ENCODE measurements at regions not wholly inside any gene's neighbourhood (a gene's known extent, or its start where the extent isn't known, plus 50 kb on each side); places are given as distances from the start of the nearest gene placed in this dataset.
"Not testable (repeated sequence)": the region's sequence is repeated elsewhere in the genome, so short reads cannot be mapped to it uniquely, and the experiment has no call there.

- TF ChIP-seq CTCF (IDR thresholded peaks at IDR 0.05; ENCODE audit: borderline replicate concordance, insufficient read depth, low read depth, low read length), result no peak
- H3K4me3 ChIP-seq (ENCODE audit: low read depth, low read length), result no peak overlapping the region
Measured at GRCh38 chr3:95237783-95238182, 1174.9 kb downstream of the NSUN3 start.

- H3K4me3 ChIP-seq (ENCODE audit: low read depth, low read length), result no peak overlapping the region
- no peak for TF ChIP-seq CTCF (IDR thresholded peaks at IDR 0.05; ENCODE audit: borderline replicate concordance, insufficient read depth, low read depth, low read length)
Measured at GRCh38 chr3:95240395-95240794, 1177.5 kb downstream of the NSUN3 start.

GRCh38 chr3:95241256-95241655, 1178.4 kb downstream of the NSUN3 start:
- not testable (repeated sequence) for H3K4me3 ChIP-seq (ENCODE audit: low read depth, low read length)

GRCh38 chr3:95246413-95246812, 1183.6 kb downstream of the NSUN3 start:
- no peak for TF ChIP-seq CTCF (IDR thresholded peaks at IDR 0.05; ENCODE audit: borderline replicate concordance, insufficient read depth, low read depth, low read length)
- H3K4me3 ChIP-seq (ENCODE audit: low read depth, low read length), result no peak overlapping the region

- no peak for TF ChIP-seq CTCF (IDR thresholded peaks at IDR 0.05; ENCODE audit: borderline replicate concordance, insufficient read depth, low read depth, low read length)
- H3K4me3 ChIP-seq (ENCODE audit: low read depth, low read length), result no peak overlapping the region
Measured at GRCh38 chr3:95254061-95254460, 1191.2 kb downstream of the NSUN3 start.

GRCh38 chr3:95254758-95255157, 1191.9 kb downstream of the NSUN3 start:
- H3K4me3 ChIP-seq (ENCODE audit: low read depth, low read length), result no peak overlapping the region
- TF ChIP-seq CTCF (IDR thresholded peaks at IDR 0.05; ENCODE audit: borderline replicate concordance, insufficient read depth, low read depth, low read length), result no peak

- no peak for TF ChIP-seq CTCF (IDR thresholded peaks at IDR 0.05; ENCODE audit: borderline replicate concordance, insufficient read depth, low read depth, low read length)
- H3K4me3 ChIP-seq (ENCODE audit: low read depth, low read length), result no peak overlapping the region
Measured at GRCh38 chr3:95265129-95265528, 1202.3 kb downstream of the NSUN3 start.

GRCh38 chr3:95271395-95271794, 1208.5 kb downstream of the NSUN3 start:
- TF ChIP-seq CTCF (IDR thresholded peaks at IDR 0.05; ENCODE audit: borderline replicate concordance, insufficient read depth, low read depth, low read length), result no peak
- no peak overlapping the region for H3K4me3 ChIP-seq (ENCODE audit: low read depth, low read length)

Measured in GM12875 (cell line).